HG03354 (cell line): ENCODE measurements at regions not wholly inside any gene's neighbourhood (a gene's known extent, or its start where the extent isn't known, plus 50 kb on each side); places are given as distances from the start of the nearest gene placed in this dataset.
"Not testable (repeated sequence)": the region's sequence is repeated elsewhere in the genome, so short reads cannot be mapped to it uniquely, and the experiment has no call there.

ENCODE experiments used
- ATAC-seq: cut with Tn5 transposase; IDR thresholded peaks from one replicate; pipeline ENCODE4 v1.9.1; 2021; ENCODE audit warnings: mild to moderate bottlenecking; ENCODE audit not compliant: unreplicated experiment, poor library complexity, severe bottlenecking

- ATAC-seq: no peak
Measured at GRCh38 chr3:81087607-81088006, 673.8 kb downstream of the GBE1 start.

- ATAC-seq: no peak
Measured at GRCh38 chr3:81086348-81086747, 675.1 kb downstream of the GBE1 start.

GRCh38 chr3:81080608-81081007 is 680.8 kb downstream of the GBE1 start:
- ATAC-seq: no peak

- no peak for ATAC-seq
Measured at GRCh38 chr3:81072591-81072990, 688.9 kb downstream of the GBE1 start.

GRCh38 chr3:81068546-81068945 is 692.9 kb downstream of the GBE1 start:
- no peak for ATAC-seq

GRCh38 chr3:81063896-81064295 is 697.5 kb downstream of the GBE1 start:
- ATAC-seq: no peak

GRCh38 chr3:81051133-81051532 is 710.3 kb downstream of the GBE1 start:
- ATAC-seq: not testable (repeated sequence)

- ATAC-seq: no peak
Measured at GRCh38 chr3:81048058-81048665, 713.3 kb downstream of the GBE1 start.

GRCh38 chr3:81045976-81046375 is 715.5 kb downstream of the GBE1 start:
- ATAC-seq: no peak

GRCh38 chr3:81045246-81045645 is 716.2 kb downstream of the GBE1 start:
- no peak for ATAC-seq

- no peak for ATAC-seq
Measured at GRCh38 chr3:81043660-81044199, 717.7 kb downstream of the GBE1 start.

GRCh38 chr3:81043009-81043408 is 718.4 kb downstream of the GBE1 start:
- no peak for ATAC-seq

GRCh38 chr3:81041331-81041730 is 720.1 kb downstream of the GBE1 start:
- ATAC-seq: no peak

GRCh38 chr3:81040107-81040506 is 721.3 kb downstream of the GBE1 start:
- ATAC-seq: no peak

GRCh38 chr3:81033684-81034083 is 727.8 kb downstream of the GBE1 start:
- ATAC-seq: no peak

- no peak for ATAC-seq
Measured at GRCh38 chr3:81033185-81033584, 728.3 kb downstream of the GBE1 start.

GRCh38 chr3:81029861-81030260 is 731.6 kb downstream of the GBE1 start:
- no peak for ATAC-seq

GRCh38 chr3:81027344-81027743 is 734.1 kb downstream of the GBE1 start:
- no peak for ATAC-seq

GRCh38 chr3:81024560-81024959 is 736.9 kb downstream of the GBE1 start:
- ATAC-seq: no peak

GRCh38 chr3:81022339-81022738 is 739.1 kb downstream of the GBE1 start:
- ATAC-seq: no peak

- no peak for ATAC-seq
Measured at GRCh38 chr3:81013360-81013759, 748.1 kb downstream of the GBE1 start.

GRCh38 chr3:81005992-81006391 is 755.5 kb downstream of the GBE1 start:
- ATAC-seq: no peak
